Caco-2 (cell line): ENCODE measurements at regions not wholly inside any gene's neighbourhood (a gene's known extent, or its start where the extent isn't known, plus 50 kb on each side); places are given as distances from the start of the nearest gene placed in this dataset.

Experiments used
- BruUV-seq: library from RNA; stranded (reverse); fragments of 400-500 nt; replicated peaks from 2 replicates; lab custom pipeline; 2021; lab: Mats Ljungman, UMichigan
- CTCF ChIA-PET: fragments of 300-600 bp; sonication (Branson Sonifier 250); formaldehyde crosslinking; loops from one replicate; lab custom pipeline; 2022; ENCODE audit warnings: antibody characterized with exemption; lab: Charles Lee
- POLR2A ChIA-PET: fragments of 300-600 bp; sonication (Branson Sonifier 250); formaldehyde crosslinking; loops from one replicate; lab custom pipeline; 2022; ENCODE audit warnings: antibody characterized with exemption; lab: Charles Lee
- DNase-seq, 2 experiments: peaks; one replicate each; pipeline versions ENCODE4 v3.0.0 to v3.0.0-alpha.2; 2020 to 2022
- H3K27me3 ChIP-seq: replicated peaks from 2 replicates; pipeline ENCODE4 v1.6.0; 2011; ENCODE audit warnings: low read length; ENCODE audit not compliant: control insufficient read depth, insufficient read depth
- H3K36me3 ChIP-seq: 2 replicates; pipeline ENCODE4 v1.5.1; 2011; ENCODE audit warnings: low read length; ENCODE audit not compliant: control insufficient read depth, insufficient read depth
- H3K4me1 ChIP-seq: fragments of 250-450 bp; sonication (Bioruptor Pico); 2 replicates; pipeline ENCODE4 v1.5.1; 2020; ENCODE audit warnings: mild to moderate bottlenecking
- H3K4me3 ChIP-seq: 2 replicates; pipeline ENCODE4 v1.5.1; 2011; ENCODE audit warnings: low read depth, mild to moderate bottlenecking, control low read depth, low read length
- H3K9me3 ChIP-seq: fragments of 250-450 bp; sonication (Bioruptor Pico); 2 replicates; pipeline ENCODE4 v1.5.1; 2020; ENCODE audit warnings: mild to moderate bottlenecking, moderate library complexity
- H3K27ac Mint-ChIP-seq: one replicate; pipeline ENCODE4 v1.8.0; 2022; ENCODE audit warnings: mixed read lengths; ENCODE audit not compliant: unreplicated experiment
- H3K27me3 Mint-ChIP-seq: one replicate; pipeline ENCODE4 v1.8.0; 2022; ENCODE audit warnings: mixed read lengths; ENCODE audit not compliant: insufficient read depth, unreplicated experiment
- H3K36me3 Mint-ChIP-seq: one replicate; pipeline ENCODE4 v1.8.0; 2022; ENCODE audit warnings: mild to moderate bottlenecking, mixed read lengths; ENCODE audit not compliant: insufficient read depth, unreplicated experiment
- H3K4me1 Mint-ChIP-seq: one replicate; pipeline ENCODE4 v1.8.0; 2022; ENCODE audit warnings: low read depth, mixed read lengths; ENCODE audit not compliant: unreplicated experiment
- H3K4me3 Mint-ChIP-seq: one replicate; pipeline ENCODE4 v1.8.0; 2022; ENCODE audit warnings: mild to moderate bottlenecking, moderate library complexity, mixed read lengths; ENCODE audit not compliant: unreplicated experiment
- H3K9me3 Mint-ChIP-seq: one replicate; pipeline ENCODE4 v1.8.0; 2022; ENCODE audit warnings: mixed read lengths; ENCODE audit not compliant: unreplicated experiment
- intact Hi-C: fragments of 100-400 bp; cut with micrococcal nuclease; formaldehyde crosslinking; loops from one replicate; pipeline ENCODE4 v1.10.0; 2022; ENCODE audit not compliant: unreplicated experiment
- TF ChIP-seq, protein P1 (sequence below), 2 experiments: fragments of 200-600 bp in 1 of 2; IDR thresholded peaks; 1 replicate in 1 of 2; 2 replicates in 1 of 2; pipeline versions ENCODE4 v1.5.1 to v1.8.0; 2011 to 2022; ENCODE audit warnings: antibody characterized with exemption in 1 of 2, control low read depth in 1 of 2, inconsistent platforms in 1 of 2, low read depth in 1 of 2, low read length in 1 of 2, mild to moderate bottlenecking in 1 of 2, moderate library complexity in 1 of 2; ENCODE audit not compliant: insufficient read depth in 1 of 2, severe bottlenecking in 1 of 2, unreplicated experiment in 1 of 2

DNA sequence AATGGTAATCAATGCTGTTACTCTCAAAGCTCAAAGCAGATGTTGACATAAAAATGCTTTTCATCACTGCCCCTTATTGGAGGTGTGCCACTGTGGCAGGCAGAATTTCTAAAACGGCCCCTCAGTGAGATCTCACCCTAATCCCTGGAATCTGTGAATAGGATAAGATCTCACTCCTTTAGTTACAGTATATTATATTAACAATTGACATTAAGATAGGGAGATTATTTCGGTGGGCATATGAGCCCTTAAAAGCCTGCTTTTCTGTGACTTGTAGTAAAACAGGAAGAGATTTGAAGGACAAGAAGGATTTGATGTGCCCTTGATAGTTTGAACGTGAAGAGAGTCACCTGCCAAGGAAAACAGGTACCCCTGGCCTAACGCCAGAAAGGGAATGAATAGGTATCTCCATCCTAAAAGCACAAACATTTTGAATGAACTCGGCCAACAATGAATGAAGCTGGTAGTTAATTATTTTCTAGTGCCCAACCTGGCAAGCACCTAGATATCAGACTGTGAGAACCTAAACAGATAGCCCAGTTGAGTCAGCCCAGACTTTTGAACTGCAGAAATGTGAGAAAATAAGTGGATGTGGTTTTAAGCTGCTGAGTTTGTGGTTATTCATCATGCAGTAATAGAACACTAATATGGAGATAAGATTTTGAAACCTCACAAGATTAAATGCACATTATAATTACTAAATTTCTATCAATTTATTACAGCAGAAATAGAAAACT, 881.6 kb downstream of the PCDH18 start:
- POLR2A ChIA-PET, result no interaction called here
- Histone ChIP-seq H3K4me1 (no peaks in the 10 kb centered on the region), H3K9me3 (no peaks in the 10 kb centered on the region), H3K36me3 (no peaks in the 10 kb centered on the region), H3K4me3 (no peak overlapping the region), H3K27me3 (no peaks in the 10 kb centered on the region)
- Mint-ChIP-seq H3K27ac (no peak overlapping the region), H3K27me3 (peaks cover 8% of the 10 kb centered on the region), H3K4me1 (no peaks in the 10 kb centered on the region), H3K9me3 (no peaks in the 10 kb centered on the region), H3K4me3 (no peak overlapping the region), H3K36me3 (no peaks in the 10 kb centered on the region)
- no TSS peak for BruUV-seq
- intact Hi-C loops, result no loop called here
- DNase-seq, result no peak
- TF ChIP-seq, protein P1, sequence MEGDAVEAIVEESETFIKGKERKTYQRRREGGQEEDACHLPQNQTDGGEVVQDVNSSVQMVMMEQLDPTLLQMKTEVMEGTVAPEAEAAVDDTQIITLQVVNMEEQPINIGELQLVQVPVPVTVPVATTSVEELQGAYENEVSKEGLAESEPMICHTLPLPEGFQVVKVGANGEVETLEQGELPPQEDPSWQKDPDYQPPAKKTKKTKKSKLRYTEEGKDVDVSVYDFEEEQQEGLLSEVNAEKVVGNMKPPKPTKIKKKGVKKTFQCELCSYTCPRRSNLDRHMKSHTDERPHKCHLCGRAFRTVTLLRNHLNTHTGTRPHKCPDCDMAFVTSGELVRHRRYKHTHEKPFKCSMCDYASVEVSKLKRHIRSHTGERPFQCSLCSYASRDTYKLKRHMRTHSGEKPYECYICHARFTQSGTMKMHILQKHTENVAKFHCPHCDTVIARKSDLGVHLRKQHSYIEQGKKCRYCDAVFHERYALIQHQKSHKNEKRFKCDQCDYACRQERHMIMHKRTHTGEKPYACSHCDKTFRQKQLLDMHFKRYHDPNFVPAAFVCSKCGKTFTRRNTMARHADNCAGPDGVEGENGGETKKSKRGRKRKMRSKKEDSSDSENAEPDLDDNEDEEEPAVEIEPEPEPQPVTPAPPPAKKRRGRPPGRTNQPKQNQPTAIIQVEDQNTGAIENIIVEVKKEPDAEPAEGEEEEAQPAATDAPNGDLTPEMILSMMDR (IDR thresholded peaks at IDR 0.05; ENCODE audit: insufficient read depth in 1 of 2, low read depth in 1 of 2, low read length in 1 of 2, severe bottlenecking in 1 of 2, unreplicated experiment in 1 of 2), result no peak
- CTCF ChIA-PET, result no interaction called here

DNA sequence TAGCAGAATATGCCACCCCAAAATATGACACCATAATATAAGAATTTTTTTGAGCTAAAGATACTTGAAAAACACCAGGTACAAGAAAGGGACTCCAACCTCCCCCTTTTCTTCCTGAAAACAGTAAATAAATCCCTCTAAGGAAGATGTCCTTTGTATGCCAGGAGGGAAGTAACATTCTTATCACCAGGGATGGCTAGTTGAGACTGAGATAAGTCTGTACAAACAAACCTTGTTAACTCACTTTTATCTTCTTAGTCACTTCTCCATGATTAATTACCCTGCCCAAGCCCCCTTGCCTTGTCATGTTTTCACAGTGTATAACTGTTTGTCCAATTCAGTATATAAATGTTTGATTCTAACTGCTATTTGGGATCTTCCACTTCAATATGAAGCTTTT, 888.0 kb downstream of the PCDH18 start:
- BruUV-seq, result no TSS peak
- peaks cover 10% of the 10 kb centered on the region for H3K4me1 Mint-ChIP-seq
- CTCF ChIA-PET, result no interaction called here
- no peak for DNase-seq
- Histone ChIP-seq H3K4me1 (no peaks in the 10 kb centered on the region; the same call in 1 of the 2 replicates), H3K4me3 (no peak overlapping the region), H3K36me3 (no peaks in the 10 kb centered on the region), H3K27me3 (no peaks in the 10 kb centered on the region), H3K9me3 (no peaks in the 10 kb centered on the region)
- intact Hi-C loops, result no loop called here
- TF ChIP-seq, protein P1 (IDR thresholded peaks at IDR 0.05; ENCODE audit: insufficient read depth in 1 of 2, low read depth in 1 of 2, low read length in 1 of 2, severe bottlenecking in 1 of 2, unreplicated experiment in 1 of 2), result no peak
- H3K27ac Mint-ChIP-seq, result no peak overlapping the region
- no peak overlapping the region for H3K4me3 Mint-ChIP-seq
- H3K9me3 Mint-ChIP-seq, result no peaks in the 10 kb centered on the region
- peaks cover 11% of the 10 kb centered on the region for H3K27me3 Mint-ChIP-seq
- POLR2A ChIA-PET, result no interaction called here
- no peaks in the 10 kb centered on the region for H3K36me3 Mint-ChIP-seq

DNA sequence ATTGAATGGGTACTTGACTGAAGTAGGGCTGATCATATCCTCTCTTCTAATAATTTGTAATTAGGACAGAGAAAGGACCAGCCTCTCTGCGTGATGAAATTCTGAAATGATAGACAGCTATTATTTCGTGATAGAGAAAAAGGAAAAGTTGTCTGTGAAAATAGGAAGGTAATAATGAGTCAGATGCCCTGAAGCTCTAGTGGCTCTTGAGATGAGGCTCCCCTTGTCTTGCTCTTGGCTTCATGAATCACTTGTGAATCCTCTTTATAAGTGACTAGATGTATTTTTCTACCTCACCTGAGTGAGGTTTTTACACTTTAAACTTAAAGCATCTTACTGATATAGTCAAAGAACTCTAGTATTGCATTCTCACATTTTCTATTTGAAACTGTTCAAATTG, 888.9 kb downstream of the PCDH18 start:
- Mint-ChIP-seq H3K9me3 (no peaks in the 10 kb centered on the region), H3K36me3 (no peaks in the 10 kb centered on the region), H3K4me3 (no peak overlapping the region), H3K4me1 (peaks cover 10% of the 10 kb centered on the region), H3K27me3 (peaks cover 11% of the 10 kb centered on the region), H3K27ac (no peak overlapping the region)
- Histone ChIP-seq H3K4me3 (no peak overlapping the region), H3K4me1 (no peaks in the 10 kb centered on the region; the same call in 1 of the 2 replicates), H3K9me3 (no peaks in the 10 kb centered on the region), H3K36me3 (no peaks in the 10 kb centered on the region), H3K27me3 (no peaks in the 10 kb centered on the region)
- no peak for DNase-seq
- ChIA-PET POLR2A (no interaction called here), CTCF (no interaction called here)
- no TSS peak for BruUV-seq
- intact Hi-C loops, result no loop called here
- TF ChIP-seq, protein P1 (IDR thresholded peaks at IDR 0.05; ENCODE audit: insufficient read depth in 1 of 2, low read depth in 1 of 2, low read length in 1 of 2, severe bottlenecking in 1 of 2, unreplicated experiment in 1 of 2), result no peak
